GM18867 (cell line): ENCODE measurements at regions not wholly inside any gene's neighbourhood (a gene's known extent, or its start where the extent isn't known, plus 50 kb on each side); places are given as distances from the start of the nearest gene placed in this dataset.

ENCODE experiments used
- ATAC-seq: cut with Tn5 transposase; IDR thresholded peaks from one replicate; pipeline ENCODE4 v1.9.1; 2021; ENCODE audit warnings: mild to moderate bottlenecking, moderate library complexity; ENCODE audit not compliant: unreplicated experiment

DNA sequence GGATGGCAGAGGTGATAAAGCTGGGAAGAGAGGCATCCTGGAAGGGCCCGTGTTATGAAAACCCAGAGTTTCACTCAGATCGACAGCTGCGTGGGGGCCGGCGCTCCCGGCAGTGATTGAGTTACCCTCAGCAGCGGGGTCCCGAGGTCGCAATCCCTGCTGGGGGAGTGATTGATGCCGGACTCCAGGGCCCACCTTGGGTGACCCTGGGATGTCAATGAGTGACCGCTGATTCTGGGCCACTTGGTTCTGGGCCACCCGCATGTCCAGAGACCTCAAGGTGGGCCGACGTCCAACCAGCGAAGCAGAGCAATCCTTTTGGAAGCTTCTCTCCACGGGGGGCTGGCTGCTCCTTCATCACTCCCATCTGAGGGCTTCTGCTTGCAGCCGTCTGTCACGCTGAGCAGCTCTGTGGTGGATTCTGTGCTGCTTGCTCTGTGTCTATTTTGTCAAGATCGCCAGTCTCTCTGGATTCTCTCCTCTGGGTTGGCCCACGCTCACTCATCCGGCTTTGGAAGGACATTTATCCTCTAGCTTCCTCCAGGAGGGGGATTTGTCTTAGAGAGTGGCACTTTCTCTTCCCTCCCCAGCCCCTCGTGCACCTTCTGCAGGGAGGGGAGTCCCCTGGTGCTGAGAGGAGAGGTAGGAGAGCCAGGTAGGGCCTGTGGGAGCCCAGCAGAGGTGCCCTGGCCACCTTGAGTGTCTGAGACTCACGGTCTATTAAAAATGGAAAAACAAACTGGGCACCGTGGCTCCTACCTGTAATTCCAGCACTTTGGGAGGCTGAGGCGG is 110.9 kb upstream of the C1orf174 start:
- ATAC-seq, result no peak

DNA sequence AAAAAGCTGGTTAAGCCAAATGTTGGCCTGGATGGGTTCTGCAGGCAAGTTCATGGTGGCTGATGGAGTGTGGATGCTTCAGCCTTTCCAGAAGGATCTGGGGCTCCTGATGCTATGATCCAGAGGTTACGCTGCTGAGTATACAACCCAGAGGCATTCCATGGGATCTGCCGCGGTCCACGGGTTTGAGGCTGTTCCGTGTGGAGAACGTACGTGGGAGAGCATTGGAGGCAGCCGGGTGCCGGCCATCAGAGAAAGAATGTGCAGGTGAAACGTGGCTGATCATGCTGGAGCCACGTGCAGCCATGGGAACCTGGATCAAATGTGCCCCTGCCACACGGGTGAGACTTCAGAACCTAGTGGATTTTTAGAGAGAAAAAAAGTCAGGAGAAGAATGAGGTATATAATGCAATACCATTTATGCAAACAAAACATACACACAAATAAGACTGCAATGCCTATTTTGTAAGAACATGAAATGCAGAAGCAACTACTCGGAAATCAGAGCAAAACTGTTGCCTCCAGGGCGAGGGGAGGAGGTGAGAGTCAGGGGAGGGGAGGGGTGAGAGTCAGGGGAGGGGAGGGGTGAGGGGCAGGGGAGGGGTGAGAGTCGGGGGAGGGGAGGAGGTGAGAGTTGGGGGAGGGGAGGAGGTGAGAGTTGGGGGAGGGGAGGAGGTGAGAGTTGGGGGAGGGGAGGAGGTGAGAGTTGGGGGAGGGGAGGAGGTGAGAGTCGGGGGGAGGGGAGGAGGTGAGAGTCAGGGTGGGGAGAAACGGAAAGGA is 116.5 kb upstream of the C1orf174 start:
- no peak for ATAC-seq

DNA sequence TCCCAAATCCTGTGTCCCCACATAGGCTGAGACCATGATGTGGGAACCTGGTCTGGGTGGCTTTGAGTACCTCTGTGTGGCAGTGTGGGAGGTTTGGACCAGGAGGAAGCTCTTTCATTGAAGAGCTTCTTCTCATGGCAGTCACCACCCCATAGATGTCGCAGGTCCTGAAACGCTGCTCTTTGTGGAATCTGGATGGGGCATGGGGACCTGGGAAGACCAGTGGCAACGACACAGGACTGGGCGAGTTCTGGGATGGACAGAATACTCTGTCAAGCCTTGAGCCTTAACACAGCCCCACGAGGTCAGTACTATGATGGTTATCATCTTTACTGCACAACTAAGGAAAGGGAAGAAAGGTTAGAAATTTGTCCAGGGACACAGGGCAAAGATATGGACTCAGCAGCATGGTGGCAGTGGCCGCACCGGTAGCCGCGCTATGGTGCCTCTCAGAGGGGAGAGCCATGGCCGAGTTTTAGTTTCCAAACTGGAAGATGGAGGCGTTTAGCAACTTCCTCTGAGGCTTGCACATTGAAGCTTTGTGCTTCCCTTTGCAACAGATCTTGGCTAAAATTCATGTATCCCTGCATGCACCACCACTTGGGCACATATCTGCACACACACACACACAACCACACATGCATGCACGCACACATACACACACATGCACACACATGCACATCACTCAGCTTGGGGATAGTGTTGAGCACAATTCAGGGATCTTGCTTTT is 117.7 kb upstream of the C1orf174 start:
- no peak for ATAC-seq

DNA sequence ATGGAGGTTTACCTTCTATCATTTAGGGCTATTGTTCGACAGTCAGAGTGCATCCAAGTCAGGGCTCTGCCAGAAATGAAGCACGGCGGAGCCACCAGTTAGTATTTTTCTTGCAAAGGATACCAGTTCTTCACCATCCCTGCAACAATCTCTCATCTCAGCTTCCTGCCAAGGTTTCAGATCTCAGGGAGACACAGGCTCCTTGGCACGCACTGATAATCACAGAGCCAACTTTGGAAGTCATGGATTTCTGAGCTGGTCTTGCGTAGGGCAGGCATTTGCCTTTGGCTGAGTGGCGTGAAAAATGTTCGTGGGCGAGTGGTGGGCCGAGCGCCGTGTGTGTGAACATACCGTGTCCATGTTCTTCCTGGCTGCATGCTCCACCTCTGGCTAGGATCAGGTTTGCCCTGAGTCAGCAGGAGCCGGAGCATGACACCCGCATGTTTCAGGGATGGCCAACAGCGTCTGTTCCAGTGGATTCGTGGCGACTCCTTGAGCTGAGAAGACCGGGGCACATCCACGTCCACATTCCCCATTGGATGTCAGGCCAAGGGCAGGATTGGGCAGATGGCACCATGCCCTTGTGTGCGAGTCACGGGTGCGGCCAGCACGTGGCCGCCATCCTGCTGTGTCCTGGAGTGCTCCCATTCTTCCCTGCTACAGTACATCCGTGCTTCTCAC is 118.5 kb upstream of the C1orf174 start:
- ATAC-seq, result no peak

DNA sequence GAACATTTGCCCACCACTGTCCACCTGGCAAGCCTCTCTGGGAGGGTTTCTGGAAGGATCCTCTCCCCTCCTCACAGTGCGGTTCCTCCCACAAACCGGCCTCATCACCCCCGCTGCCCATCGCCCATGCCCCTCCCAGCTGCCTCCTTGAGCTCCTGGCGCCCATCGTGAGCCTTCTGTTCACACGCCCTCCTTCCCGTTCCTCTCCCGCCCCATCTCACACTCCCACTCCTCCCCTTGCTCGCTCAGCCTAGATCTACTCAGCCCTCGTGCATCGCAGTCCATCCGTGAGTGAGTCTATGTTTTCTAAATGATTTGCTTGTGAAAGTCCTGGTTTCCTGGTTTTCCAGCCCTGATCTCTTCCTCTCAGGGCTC is 119.1 kb upstream of the C1orf174 start:
- no peak for ATAC-seq

DNA sequence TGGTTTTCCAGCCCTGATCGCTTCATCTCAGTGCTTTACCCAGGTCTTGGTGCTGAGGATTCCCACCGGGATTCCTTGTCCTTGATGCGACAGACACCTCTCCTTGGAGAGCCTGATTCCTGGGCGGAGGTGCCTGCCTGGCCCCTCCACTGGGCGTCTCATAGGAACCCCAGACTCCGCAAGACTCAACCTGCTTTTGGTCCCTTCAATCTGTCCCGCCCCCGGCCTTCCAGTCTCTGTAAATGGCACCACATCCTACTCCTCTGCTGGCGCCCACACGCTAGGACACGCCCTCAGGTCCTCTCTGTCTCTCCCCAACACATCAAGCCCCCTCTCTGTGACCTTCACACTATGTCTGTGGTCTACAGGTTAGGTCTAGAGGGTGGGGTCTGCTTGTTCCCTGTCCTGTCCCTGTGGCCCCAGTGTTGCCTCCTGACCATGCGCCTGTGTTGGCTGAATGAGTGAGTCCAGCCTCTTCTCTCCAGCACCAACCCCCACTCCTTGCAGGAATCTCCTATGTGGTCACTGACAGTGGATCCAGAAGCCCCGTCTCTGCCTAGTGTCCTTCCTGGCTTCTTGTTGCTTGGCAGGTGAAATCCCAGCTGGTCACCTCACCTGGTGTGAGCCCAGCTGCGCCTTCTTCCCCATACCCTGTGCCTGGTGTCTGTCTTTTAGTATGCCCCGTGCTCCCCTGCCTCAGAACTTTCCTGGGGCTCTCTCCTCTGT is 119.7 kb upstream of the C1orf174 start:
- no peak for ATAC-seq

DNA sequence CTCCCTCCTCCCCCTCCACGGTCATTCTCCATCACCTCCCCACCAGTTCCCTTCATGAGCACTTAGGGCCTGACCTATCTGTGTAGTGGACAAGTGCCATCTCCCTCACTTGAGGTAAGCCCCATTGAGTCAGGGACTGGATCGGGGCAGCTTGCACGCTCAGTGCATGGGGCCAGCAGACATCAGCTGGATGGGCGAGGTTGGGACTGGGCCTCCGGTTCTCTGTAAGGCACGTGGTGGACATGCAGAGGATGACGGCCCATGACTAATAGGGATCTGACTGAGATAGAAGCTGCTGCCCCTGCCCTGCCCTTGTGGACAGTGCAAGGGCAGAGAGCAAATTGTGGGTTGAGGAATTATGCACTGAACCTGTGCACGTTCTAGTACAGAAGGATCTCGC is 120.4 kb upstream of the C1orf174 start:
- ATAC-seq, result no peak

DNA sequence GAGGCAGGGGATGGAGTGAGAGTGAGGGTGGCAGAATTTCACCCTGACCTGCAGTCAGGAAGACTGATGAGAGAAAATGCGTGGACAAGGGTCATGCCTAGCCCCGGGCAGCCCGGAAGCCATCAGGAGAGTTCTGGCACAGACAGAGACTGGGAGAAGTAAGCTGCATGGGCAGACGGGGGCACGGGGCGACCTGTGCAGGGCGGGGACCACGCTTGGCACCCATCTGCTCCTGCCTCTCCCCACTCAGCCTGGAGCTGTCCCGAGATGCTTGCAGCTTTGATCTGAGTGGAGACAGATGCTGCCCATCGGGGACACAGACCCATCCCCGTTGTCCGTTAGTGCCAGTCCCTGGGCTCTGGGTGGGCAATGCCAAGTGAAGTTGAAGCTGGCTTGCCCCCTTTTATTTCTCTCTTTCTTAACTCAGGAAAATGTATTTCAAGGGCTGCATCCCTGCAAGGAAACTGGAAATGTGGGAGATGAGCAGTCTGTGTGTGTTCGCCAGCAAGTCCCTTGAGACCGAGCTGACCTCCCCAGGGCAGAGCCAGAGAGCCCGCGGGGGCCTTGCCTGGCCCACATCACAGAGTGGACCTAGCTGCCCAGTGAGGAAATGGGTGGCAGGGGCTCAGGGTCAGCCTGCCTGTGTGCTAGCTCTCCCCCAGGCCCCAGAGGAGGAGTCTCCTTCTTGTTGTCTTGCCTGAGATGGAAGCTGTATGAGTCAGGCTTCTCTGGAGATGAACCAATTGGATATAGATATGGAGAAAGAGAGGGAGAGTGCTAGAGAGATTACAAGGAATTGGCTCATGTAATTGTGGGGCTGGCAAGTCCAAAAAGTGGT is 121.3 kb upstream of the C1orf174 start:
- ATAC-seq, result no peak

DNA sequence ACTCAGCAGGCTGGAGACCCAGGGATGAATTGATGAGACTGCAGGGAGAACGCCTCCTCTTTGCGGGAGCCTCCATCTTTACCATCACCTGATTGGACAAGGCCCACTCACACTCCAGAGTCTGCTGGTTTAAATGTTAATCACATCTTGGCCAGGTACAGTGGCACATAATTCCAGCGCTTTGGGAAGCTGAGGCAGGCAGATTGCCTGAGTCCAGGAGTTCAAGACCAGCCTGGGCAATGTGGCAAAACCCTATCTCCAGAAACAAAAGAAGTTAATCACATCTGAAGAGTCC is 121.8 kb upstream of the C1orf174 start:
- no peak for ATAC-seq

DNA sequence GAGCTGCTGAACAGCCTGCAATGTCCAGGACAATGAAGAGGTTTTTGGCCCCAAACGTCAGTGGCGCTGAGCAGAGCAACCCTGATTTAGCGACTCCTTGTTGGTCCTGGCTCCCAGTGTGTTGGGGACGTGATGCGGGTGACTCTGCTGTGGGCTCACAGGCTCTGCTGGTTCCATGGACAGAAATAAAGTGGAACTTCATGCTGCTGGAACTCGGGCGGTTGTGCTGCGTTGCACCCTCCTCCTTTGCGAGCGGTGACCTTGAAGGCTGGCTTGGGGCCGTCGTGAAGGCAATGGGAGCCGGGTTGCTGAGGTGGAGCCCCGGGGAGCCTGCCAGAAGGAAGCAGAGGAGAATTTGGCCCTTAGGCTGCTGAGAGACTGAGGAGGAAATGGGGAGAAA is 122.6 kb upstream of the C1orf174 start:
- no peak for ATAC-seq

DNA sequence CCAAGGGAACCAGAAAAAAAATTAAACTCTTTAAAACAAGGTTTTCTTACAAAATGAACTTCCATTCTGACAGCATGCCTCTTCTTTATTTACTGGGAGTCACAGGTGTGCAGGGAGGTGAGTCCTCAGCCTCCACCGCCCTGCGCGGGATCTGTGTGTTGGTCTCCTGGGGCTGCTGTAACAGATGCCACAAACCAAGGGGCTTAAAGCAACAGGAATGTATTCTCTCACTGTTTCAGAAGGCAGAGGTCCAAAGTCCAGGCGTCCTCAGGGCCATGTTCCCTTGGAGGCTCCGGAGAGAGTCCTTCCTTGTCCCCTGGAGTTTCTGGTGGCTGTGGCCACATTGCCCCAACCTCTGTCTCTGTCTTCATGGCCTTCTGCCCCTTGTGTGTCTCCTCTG is 123.6 kb upstream of the C1orf174 start:
- no peak for ATAC-seq

DNA sequence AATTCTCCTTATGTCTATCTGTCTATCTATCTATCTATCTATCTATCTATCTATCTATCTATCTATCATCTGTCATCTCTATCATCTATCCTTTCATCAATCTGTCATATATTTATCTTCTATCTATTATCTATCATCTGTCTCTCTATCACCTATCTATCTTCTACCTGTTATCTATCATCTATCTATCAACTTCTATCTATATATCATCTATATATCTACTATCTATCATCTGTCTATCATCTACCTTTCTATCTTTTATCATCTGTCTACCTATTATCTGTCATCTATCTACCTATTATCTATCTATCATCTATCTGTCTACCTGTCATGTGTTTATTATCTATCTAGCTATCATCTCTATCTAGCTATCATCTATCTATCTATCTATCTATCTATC is 124.7 kb upstream of the C1orf174 start:
- ATAC-seq, result no peak

DNA sequence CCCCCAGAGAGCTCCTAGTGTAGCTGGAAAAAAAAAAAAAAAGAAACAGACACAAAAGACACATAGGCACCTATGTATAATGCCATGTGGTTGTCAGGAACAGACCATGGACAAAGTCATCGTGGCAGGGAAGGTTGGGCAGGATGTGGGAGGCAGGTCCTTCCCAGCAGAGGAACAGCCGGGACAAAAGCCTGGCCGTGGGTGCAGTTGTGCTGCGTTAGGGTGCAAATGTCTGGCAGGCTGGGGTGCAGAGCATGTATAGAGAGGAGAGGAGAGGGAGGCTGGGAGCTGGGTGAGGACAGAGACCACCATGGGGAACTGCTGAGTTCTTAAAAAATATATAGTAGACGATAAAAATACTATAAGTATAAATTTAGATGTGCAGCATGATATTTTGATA is 125.7 kb upstream of the C1orf174 start:
- ATAC-seq, result no peak

DNA sequence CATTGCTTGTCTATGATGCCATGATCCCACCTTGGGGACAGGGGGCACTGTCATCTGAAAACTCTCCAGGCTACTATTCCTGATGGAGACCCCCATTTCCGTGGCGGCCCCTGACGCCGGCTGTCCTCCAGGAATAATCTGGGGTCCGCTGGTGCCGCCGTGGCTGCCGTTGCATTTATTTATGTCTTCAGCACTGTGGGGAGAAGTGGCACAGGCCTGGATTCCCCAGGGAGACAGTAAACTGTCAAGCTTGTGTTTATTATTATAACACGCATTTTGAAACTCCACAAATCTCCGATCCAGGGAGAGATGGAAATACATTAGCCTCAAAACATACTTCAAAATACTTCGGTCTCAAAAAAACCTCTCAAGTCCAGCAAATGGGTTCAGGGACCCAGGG is 126.9 kb upstream of the C1orf174 start:
- no peak for ATAC-seq

DNA sequence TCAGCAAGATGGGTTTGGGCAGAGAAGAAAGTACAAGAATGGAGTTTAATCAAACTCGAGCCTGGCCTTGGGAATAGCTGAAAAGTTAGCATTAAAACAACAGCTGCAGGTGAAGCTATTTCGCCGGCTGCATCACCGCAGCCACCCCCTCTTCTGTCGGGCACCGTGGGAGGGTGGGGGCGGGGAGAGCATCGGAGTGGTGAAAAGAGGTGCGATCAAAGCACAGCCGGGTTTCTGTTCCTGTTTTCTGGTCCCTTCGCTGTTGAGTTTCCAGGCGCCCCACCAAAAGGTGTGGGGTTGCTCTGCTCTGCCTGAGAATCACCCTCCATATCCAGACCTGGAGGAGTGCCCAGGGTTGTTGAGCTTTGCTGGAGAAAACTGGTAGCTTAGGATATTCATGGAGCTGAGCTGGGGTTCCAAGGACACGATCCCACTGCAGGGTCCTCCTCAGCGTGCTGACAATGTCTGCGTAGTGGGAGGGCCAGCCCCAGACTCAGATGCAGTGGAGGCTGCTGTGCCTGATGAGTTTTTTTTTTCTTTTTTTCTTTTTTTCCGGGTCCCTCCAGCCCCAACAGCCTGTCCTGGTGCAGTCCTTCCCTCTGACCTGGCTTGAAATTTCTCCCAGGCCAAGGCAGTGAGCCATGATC is 127.5 kb upstream of the C1orf174 start:
- ATAC-seq, result peak; percentile 70

DNA sequence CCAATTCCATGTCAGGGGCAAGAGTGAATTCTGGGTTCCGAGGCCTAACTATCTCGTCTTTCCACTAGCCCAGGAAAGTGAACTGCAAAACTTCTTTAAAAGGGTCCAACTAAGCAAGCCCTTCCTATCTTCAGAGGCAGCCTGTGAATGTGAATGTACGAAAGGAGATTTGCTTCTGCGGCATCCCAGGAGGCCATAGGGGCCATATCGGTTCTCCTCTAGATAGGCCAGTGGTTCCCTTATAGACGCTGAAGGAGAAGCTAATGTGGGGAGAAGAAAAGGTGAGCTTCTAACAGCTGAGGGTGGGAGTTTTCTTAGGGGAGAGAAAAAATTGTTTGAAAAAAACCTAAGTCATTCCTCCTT is 128.0 kb upstream of the C1orf174 start:
- ATAC-seq, result no peak

DNA sequence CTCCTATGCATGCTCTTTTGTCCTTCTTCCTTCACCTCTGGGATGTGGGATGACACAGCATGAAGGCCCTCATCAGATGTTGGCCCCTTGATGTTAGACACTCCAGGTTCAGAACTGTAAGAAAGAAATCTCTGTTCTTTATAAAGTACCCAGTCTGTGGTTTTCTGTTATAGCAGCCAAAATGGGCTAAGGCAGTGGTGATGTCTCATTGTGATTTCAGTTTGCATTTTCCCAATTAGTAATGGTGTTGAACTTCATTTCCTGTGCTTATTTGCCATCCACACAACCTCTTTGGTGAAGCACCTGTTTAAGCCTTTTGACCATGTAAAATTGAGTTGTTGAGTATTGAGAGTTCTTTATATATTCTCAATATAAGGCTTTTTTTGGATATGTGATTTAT is 129.3 kb upstream of the C1orf174 start:
- no peak for ATAC-seq

DNA sequence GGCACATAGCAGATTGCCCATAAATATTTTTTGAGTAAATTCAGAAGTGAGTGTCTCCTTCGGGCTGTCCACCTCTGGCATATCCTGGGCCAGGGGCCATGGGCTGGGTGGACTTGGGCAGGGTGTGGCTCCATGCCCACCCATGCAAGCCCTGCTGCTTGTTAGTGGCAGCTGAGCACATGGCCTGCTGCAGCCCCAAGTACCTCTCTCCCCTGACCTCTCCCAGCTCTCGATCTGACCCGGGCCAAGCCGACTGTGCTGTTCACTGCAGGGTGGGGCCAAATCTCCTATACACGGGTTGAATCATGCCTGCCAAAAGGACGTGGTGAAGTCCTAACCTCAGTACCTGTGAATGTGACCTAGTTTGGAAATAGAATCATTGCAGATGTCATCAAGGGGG is 132.5 kb upstream of the C1orf174 start:
- ATAC-seq, result no peak

DNA sequence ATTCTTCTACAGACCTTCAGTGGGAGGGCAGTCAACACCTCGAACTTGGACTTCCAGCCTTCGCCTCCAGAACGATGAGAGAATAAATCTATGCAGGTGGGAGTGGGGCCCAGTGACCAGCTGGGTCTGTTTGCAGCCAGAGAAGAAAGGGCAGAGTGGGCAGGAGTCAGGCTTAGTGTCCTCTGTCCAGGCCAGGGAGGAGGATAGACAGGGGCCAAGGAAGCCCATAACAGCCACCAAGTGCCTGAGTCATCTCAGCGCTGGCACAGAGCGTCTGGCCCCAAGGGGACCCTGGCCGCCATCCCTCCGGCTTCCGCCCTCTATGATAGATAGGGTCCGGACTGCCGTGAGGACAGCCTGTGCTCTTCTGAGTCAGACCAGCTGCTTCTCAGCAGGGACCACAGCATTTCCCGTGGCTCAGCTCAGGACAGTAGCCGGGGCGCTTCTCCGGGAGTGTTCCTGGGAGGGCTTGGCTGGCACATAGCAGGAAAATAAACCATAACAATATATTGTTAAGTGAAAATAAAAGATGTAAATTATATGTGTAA is 133.1 kb upstream of the C1orf174 start:
- ATAC-seq, result no peak
